ENCODE measurements at regions not wholly inside any gene's neighbourhood (a gene's known extent, or its start where the extent isn't known, plus 50 kb on each side); places are given as distances from the start of the nearest gene placed in this dataset.

DNA sequence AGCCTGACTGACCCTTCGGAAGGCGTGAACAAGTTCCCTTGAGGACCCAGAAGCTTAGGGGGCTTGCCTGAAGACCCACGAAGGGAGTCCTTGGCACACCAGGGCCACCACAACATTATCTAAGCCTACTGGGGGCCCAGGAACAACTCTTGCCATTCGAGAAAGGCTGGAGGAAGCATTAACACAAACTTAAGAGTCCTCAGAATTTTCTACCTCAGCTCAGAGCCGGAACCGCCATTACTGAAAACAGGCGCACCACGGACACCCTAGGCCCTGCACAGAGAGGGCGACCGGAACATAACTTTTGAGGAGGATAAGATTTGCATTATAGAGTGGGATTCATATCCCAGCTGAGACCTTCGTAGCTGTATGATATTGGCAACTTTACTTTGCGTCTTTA, 229.1 kb downstream of the ADAM29 start:
- no peak for TF ChIP-seq POLR2A (IDR thresholded peaks at IDR 0.05; ENCODE audit: low read length)
- TF ChIP-seq EP300 (IDR thresholded peaks at IDR 0.05): no peak
- no peak for TF ChIP-seq MAX (IDR thresholded peaks at IDR 0.05)
- no peak for TF ChIP-seq CEBPB (IDR thresholded peaks at IDR 0.05)
- no peak for TF ChIP-seq CTCF (IDR thresholded peaks at IDR 0.05)
- no peak for TF ChIP-seq BHLHE40 (IDR thresholded peaks at IDR 0.05; ENCODE audit: low read depth, low read length)
- TF ChIP-seq CBX2 (IDR thresholded peaks at IDR 0.05; ENCODE audit: borderline replicate concordance, low read depth): no peak
- TF ChIP-seq HOXA7 (CRISPR knock-in tag; IDR thresholded peaks at IDR 0.05): no peak
- TF ChIP-seq ZSCAN20 (CRISPR knock-in tag; IDR thresholded peaks at IDR 0.05): no peak
- no peak for TF ChIP-seq PHF8 (IDR thresholded peaks at IDR 0.05; ENCODE audit: borderline replicate concordance, low read depth)
- no peak for TF ChIP-seq ZNF302 (CRISPR knock-in tag; IDR thresholded peaks at IDR 0.05)
